OCI-LY1 (cell line): ENCODE measurements at regions not wholly inside any gene's neighbourhood (a gene's known extent, or its start where the extent isn't known, plus 50 kb on each side); places are given as distances from the start of the nearest gene placed in this dataset.

Experiments
- EZH2 ChIP-seq: fragments of 200-600 bp; sonication (generic), shearing (Covaris generic); IDR thresholded peaks from 2 replicates; pipeline ENCODE4 v1.8.0; 2017; ENCODE audit warnings: borderline replicate concordance, mixed run types, mild to moderate bottlenecking, antibody characterized with exemption, low read length, moderate library complexity, mixed read lengths
- TF ChIP-seq, protein P1 (sequence below): fragments of 200-600 bp; sonication (generic), shearing (Covaris generic); IDR thresholded peaks from 2 replicates; pipeline ENCODE4 v1.5.1; 2017; ENCODE audit warnings: mild to moderate bottlenecking, antibody characterized with exemption, low read length, moderate library complexity, mixed read lengths

DNA sequence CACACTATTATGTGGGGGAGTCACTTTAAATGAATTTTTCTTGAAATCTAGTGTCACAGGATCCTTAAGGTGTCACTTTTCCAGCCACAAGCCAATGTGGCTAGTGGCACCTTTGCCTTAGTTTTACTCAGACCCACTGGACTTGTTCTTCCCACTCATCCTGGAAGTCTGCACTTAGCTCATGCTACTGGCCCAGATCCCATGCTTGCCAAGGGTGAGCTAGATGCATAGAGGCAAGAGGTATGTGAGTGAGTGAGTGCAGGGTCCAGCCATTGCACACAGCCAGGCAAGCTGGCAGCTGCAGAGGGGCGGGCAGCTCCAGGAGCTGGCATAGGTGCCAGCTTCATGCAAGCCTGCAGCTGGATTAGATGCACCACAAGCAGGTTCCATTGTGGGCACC, 81.0 kb downstream of the CGGBP1 start:
- TF ChIP-seq, protein P1, sequence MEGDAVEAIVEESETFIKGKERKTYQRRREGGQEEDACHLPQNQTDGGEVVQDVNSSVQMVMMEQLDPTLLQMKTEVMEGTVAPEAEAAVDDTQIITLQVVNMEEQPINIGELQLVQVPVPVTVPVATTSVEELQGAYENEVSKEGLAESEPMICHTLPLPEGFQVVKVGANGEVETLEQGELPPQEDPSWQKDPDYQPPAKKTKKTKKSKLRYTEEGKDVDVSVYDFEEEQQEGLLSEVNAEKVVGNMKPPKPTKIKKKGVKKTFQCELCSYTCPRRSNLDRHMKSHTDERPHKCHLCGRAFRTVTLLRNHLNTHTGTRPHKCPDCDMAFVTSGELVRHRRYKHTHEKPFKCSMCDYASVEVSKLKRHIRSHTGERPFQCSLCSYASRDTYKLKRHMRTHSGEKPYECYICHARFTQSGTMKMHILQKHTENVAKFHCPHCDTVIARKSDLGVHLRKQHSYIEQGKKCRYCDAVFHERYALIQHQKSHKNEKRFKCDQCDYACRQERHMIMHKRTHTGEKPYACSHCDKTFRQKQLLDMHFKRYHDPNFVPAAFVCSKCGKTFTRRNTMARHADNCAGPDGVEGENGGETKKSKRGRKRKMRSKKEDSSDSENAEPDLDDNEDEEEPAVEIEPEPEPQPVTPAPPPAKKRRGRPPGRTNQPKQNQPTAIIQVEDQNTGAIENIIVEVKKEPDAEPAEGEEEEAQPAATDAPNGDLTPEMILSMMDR: no peak
- no peak for TF ChIP-seq EZH2
